GM21737 (cell line): ENCODE measurements at regions not wholly inside any gene's neighbourhood (a gene's known extent, or its start where the extent isn't known, plus 50 kb on each side); places are given as distances from the start of the nearest gene placed in this dataset.
"Not testable (repeated sequence)": the region's sequence is repeated elsewhere in the genome, so short reads cannot be mapped to it uniquely, and the experiment has no call there.

ENCODE experiments used
- ATAC-seq: cut with Tn5 transposase; IDR thresholded peaks from one replicate; pipeline ENCODE4 v1.9.1; 2021; ENCODE audit warnings: mild to moderate bottlenecking, moderate library complexity; ENCODE audit not compliant: unreplicated experiment

DNA sequence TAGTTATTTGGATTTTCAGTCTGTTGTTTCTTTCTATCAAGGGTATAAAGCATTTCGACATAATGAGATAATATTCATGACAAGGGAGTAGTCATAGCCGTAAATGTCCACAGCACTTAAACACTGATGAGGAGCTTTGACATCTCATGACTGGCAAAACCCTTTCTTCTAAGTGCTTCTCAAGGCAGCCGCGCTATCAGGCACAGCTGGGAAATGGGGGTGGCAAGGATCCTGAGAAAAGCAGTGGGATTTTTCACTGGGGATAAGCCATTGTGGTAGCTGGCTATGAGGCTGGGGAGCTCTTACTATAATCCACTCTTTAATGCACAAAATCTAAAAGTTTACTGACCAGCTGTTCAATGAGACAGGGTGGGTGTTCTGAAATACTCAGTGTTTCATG is 493.2 kb upstream of the KLF6 start:
- ATAC-seq = no peak

DNA sequence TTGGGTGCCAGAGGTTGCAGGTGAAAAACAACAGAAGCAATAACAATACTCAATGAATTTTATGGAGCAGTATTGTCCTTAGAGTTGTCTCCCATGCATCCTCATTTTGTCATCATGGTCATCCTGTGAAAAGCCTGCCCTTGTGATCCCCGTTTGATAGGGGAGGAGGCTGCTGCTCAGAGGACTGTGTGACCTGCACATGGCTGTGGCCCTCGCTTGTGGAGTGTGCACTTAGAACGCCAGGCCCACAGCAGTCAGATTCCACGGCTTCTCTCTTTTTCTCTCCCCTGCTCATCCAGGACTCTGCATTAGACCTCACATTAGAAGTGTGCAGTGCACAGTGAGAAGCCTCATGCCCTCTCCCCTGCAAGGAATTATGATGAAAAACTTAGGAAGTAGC is 491.1 kb upstream of the KLF6 start:
- ATAC-seq = no peak

DNA sequence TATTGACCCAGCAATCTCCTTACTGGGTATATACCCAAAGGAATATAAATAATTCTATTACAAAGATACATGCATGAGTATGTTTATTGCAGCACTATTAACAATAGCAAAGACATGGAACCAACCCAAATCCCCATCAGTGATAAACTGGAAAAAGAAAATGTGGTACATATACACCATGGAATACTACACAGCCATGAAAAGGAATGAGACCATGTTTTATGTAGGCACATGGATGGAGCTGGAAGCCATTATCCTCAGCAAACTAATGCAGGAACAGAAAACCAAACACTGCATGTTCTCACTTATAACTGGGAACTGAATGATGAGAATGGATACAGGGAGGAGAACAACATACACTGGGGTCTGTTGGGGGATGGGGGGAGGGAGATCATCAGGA is 489.7 kb upstream of the KLF6 start:
- ATAC-seq = not testable (repeated sequence)

DNA sequence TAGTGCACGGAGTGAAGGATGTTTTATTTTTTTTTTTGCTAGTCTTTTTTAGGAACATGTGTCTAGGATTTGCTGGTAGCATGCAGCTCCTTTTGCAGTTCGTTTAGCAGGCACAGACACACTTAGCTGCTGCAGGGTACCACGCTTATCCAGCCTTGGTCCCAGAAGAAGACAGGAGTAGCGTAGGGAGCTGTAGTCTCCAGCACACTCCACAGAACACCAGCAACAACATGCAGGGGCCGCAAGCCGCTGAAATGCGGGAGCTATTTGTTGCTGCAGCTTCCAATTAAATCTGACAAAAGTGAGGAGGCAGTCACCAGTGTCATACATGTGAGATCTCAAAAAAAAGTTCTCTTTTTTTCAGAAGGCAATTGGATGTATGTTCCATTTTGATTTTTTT is 486.2 kb upstream of the KLF6 start:
- ATAC-seq = no peak

DNA sequence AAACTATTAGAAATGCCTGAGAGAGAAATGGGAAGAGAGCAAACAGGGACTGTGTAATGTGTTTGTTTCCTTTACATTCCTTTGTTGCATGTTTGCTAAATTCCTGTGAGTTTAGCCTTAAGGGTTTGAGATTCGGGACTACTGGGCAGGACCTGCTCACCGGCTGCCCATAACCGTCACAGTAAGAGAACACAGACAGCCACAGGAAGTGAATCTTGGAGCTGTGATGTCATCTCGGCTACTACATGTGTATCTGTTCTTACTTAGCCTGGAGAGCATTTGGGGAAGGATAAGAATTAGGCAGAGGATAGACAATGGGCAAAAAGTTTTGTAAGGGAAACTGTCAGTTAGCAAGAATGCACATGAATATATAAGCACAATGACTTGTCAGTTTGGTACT is 485.1 kb upstream of the KLF6 start:
- no peak for ATAC-seq

DNA sequence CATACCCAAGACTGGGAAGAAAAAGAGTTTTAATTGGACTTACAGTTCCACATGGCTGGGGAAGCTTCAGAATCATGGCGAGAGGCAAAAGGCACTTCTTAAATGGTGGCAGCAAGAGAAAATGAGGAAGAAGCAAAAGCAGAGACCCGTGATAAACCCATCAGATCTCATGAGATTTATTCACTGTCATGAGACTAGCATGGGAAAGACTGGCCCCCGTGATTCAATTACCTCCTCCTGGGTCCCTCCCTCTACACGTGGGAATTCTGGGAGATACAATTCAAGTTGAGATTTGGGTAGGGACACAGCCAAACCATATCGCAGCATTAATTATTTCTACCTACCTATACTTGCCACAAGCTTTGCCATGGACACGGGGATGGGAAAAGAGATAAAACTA is 483.5 kb upstream of the KLF6 start:
- ATAC-seq = not testable (repeated sequence)

DNA sequence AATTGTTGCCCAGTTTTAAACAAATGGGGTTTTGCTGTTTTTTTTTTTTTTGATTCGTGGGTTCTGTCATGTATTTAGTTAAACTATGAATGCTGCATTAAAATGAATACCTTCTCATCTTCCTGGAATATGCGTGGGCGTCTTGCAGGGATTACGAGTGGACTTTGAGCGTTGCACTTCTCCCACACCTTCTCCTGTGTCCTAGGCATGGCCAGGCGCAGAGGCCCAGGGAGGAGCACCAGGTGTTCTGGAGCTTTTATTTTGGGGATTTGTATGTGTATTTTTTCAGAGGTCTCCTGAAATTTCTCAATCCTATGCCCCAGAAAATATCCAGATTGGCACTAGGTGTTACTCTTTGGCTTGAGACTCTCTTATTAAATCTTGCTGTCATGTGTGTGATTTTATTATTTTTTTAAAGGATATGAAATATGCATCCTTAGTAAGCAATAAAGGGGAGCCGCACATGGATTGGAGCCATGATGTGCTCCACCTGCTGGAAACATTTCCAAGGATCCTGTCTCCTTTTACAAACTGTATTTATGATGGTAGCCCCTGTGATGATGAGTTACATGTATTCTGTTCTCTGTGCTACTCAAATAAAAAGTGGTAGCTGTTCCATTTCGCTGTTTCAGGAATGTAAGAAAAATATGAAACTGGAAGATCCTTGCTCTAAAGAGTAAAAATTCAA is 482.2 kb upstream of the KLF6 start:
- no peak for ATAC-seq

DNA sequence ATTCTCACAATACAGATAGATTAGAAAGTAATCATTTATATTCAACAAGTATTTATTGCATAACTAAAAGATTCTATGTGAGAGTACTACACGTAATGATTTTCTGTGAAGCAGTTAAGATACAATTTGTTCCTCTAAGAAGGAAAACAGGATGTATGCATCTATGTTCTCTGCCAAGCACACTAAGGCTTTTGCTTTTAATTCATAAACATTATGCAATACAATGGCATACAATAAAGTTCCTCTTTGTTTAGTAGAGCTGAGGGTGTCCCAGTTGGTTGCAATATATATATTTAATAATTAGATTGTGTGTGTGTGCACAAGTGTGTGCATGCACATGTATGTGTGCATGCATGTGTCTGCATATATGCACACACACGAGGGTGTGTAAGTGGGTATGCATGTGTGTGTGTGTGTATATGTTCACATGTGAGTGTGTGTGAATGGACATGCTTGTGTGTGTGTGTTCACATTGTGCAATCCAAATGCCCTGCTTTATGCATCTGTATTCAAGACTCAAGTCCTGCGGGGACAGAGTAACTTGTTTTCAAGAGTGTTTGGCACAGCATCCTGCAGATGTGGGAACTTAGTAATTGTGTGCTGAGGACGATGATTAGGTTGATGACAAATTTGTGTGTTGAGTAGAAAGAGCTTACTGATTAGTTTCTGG is 481.5 kb upstream of the KLF6 start:
- ATAC-seq = no peak

DNA sequence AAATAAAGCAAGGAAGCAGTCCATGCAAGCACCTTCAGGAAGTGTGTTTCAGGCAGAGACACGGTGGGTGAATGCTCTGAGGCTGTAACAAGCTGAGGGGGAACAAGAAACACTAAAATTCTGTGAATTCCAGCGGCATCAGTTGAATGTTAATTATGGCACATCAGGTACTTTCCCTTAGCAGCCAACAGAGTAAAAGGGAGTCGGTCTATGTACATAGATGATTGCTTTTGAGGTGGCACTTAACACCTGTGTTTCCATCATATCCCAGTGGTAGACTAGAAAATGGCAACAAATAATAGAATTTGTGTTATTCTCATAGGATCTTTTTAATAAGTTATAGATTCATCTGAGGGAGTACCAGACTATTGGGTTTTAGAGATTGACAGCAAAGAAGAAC is 481.0 kb upstream of the KLF6 start:
- ATAC-seq = no peak

DNA sequence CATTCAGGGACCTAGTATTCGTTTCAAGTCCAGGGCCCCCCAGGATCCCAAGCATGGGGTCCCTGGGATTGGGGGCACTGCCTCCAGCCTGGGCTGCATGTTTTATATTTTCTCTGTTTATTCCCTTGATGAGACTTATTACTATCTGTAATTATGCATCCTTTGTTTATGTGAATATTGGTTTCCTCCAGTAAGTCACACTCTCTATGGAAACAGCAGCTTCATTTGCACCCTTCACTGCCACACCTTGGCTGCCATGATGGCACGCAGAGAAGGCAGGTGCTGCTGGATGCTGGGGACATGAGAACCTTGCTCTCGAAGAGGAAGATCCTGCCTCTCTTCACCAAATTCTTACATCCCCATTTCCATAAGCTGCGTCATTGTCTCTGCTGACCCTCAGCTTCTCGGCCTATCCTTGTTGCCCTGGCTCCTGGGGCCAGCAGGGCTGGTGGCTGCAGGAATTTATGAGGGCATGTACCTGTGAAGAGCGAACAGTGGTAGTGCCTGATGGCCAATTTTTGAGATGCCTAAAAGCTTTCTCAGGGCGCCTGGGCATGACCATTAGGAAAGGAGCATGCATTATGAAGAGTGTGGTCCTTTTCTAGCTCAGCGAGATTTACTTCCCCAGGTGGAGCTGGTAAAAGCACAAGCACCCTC is 479.3 kb upstream of the KLF6 start:
- ATAC-seq = no peak

DNA sequence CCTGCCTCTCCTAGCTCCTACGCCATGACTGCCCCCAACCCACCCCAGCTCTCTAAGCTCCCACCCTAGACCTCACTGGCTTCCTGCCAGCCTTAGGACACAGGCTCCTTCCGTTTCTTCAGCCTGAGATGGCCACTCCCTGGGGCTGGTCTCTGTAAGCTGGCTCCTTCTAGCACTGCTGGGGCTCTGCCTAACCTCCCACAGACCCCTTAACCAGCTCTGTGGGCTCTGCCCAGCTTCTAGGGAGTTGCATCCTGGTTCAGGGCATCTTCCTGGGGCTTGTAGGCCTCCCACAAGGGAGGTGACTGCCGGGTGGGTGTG is 478.6 kb upstream of the KLF6 start:
- no peak for ATAC-seq

DNA sequence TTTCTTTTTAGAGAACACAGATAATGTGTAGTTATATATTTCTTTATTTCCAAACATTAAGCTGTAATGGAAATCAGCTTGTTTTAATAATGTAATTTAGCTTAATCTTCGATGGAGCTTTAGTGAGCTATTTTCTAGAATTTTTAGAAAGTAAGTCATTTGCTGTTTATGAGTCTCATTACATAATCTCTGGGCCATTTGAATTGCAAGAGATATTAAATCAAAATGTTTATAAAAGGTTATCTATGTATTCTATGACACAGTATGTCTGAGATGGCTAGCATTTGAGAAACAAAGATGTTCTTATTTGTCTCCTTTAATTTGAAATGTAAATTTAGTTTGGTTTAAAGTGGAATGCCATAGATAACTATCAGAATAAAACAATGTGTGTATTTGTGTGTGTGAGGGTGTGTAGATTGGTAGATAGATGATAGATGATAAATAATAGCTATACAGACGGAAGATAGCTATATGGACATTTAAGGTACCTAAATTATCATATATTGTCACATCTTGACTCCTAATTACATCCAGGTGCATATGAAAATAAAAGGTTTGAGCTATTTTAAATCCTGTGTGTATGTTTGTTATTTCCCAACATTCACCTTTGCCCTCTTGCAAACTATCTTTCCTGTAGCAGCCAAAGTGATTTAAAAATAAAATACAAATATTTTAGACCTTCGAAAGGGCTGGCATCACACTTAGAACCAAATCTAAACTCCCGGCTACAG is 478.0 kb upstream of the KLF6 start:
- no peak for ATAC-seq

DNA sequence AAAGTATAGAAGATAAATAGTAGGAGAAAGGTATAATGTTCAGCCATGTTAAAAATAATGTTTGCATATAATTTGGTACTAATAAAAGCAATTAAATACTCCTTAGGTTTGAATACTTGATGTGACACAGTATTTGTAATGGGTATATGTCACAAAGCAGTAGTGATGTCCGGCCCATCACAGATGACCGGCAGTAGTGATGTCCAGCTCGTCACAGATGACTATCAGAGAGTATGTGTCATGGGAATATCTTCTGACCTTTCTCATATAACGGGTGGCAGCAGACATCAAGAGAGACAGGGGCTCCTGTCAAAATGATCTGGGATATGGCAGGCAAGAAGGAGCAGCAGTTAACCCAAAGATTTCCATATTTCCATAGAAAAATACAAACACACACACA is 477.4 kb upstream of the KLF6 start:
- no peak for ATAC-seq

DNA sequence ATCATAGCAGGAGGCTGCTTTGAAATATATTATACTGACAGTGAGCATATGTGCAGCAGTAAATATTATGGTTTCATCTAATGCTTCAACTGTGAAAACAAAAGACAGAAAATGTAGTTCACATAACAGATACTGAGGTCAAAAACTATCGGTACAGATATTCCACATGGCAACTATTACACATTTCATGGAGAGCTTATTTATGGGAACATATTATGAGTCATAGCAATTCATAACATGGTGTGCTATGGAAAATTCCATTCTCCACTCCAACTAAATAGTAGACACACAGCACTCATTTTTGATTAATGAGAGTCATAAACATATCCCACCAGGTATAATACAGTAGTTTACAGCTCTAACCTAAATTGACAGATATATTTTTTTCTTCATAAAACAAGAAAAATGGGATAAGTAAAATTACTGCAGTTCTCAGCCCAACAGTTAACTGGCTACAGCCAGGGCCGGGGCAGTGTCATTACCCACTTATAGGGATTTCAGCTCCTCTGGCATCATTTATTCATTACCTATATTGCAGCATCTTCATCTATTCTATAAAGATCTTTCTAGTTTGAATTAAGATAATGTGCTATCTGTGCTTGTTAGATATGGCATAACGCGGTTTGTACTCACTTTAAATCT is 475.6 kb upstream of the KLF6 start:
- no peak for ATAC-seq

DNA sequence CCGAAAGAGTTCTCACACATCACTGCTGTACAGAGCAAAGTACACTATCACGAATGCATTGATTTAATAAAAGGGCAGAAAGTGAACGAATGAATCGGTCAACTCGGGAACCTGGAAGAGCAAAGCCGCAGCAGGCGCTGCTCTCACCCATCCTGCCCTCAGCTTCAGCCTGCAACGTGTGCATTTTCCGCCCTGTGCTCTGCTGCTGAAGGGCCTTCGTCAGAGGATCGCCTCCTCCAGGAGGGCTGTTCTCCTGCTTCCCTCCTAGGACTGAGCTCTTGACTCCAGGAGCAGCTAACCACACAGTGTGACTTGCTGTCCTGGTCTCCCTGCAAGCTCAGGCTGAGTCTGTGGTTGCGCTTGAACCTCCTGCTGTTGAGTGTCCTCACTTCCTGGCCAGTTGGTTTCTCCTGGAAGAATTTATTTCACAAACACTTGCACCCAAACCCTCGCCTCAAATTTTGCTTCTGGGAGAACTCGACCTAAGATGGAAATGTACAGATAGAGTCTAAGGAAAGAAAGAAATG is 473.0 kb upstream of the KLF6 start:
- no peak for ATAC-seq

DNA sequence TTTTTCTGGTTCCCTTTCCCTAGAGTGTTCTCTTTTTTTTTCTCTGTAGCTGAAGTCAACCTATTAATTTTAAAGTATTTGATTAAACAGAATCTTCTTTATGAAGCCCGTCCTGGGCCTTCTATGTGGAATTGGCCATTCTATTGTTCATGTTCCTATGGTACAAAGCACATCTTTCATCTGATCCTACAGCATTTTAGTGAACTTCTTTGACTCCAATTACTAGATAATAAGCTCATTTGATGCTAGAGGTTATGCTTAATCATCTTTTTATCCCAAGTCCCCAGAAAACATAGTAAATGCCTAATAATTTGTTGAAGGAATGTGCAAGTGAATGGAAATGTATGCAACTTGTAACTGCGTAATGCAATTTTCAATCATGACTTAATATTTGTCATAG is 472.0 kb upstream of the KLF6 start:
- no peak for ATAC-seq

DNA sequence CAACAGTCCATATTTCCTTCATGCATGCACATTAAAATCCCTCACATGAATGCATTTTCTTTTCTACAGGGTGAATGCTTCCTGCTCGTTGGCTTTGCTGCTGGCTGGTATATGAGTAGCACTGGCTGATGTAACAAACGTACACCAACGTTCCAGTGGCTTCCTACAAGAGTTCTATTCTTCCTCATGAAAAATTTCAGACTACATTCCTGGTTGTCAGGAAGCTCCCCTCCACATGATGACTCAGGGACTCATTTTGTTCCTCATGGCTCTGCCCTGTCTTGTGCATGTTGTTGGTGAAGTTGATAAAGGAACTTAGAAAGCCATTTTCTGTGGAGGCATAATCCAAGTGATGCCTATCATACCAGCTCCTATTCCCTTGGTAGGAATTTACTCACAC is 470.7 kb upstream of the KLF6 start:
- ATAC-seq = no peak

DNA sequence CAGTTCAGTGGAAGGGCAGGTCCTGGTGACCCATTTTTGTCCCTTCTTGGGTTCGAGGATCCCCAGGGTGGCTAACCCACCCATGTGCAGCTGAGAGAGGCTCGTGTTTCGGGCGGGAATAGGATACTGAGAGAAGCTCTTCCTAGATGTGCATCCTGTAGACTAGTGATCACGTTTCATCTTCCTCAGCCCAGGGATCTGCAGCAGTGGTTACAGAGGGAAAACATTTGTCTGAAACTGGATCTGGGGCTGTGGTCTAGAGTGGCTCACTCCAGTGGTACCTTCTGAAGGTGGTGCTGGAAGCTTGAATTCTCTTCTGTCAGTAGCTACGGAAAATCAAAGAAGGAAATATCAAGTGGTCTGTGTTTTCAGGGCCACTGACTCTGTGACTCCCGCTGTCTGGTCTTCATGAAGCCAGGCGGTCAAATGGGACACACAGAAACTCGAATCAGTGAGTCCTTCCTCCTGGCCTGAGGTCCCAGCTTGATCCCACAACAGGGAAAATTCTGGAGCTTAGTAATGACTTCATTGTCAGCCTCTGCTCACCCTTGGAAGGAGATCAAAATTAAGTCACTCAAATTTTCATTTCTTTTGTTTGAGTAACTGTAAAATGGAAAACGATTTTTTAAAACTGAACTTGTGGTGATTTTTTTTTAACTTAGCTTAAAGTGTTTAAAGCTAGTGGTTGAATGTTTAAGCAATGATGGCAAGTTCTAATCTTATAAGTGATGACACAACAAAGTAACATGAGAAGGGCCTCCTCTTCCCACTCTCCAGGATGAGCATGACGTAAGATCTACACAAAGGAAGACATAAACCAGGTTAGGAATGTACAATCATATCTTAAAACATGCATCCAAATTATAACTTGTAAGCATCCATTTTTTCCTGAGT is 469.3 kb upstream of the KLF6 start:
- ATAC-seq = no peak

DNA sequence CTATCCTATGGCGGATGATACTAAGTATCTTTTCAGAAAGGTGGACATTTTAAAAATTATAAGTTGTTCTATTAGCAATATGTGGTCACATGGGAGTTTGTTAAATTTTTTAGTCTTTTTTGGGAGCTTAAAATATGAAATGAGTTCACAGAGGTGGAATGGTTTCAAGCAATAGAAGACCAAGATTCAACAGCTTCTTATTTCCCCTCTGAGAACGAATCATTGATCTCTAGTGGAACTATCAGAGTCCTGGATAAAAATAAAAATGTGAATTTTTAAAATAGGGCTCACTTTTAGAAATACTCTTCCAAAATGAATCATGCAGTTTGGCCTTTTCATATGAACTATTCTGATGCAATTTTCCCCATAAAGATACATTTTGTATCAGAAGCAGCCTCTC is 467.7 kb upstream of the KLF6 start:
- ATAC-seq = no peak

DNA sequence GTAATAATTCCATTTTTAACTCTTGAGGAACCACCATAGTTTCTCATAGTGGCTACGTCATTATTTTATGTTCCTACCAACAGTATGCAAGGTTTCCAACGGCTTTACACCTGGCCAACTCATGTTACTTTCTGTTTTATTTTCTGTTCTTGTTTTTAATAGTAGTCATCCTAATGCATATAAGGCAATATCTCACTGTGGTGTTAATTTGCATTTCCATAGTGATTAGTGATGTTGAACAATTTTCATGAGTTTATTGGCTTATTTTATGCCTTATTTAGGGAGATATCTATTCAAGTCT is 465.5 kb upstream of the KLF6 start:
- peak; percentile 81 for ATAC-seq
